HG03521 (cell line): ENCODE measurements at regions not wholly inside any gene's neighbourhood (a gene's known extent, or its start where the extent isn't known, plus 50 kb on each side); places are given as distances from the start of the nearest gene placed in this dataset.
"Not testable (repeated sequence)": the region's sequence is repeated elsewhere in the genome, so short reads cannot be mapped to it uniquely, and the experiment has no call there.

Source experiments
- ATAC-seq: cut with Tn5 transposase; IDR thresholded peaks from one replicate; pipeline ENCODE4 v1.9.1; 2021; ENCODE audit warnings: mild to moderate bottlenecking, moderate library complexity; ENCODE audit not compliant: unreplicated experiment

DNA sequence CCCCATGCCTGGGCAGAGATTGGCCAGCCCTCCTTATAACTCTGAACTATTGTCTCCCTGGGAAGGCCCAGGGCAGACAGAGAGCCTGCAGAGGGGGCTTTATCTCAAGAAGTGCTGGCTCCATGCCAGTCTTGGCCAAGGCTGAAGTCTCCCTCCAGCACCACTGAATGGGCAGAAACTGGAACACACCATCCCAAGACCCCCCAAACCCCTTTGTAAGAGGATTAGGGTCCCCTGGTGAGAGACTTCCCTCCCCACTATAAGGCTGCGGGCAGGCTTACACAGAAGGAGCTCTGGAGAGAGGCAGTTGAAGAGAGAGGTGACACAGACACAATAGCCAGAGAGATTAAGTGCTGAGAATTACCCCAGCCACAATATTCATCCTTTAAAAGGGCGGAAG lies 97.2 kb downstream of the NAV1 start:
- no peak for ATAC-seq

DNA sequence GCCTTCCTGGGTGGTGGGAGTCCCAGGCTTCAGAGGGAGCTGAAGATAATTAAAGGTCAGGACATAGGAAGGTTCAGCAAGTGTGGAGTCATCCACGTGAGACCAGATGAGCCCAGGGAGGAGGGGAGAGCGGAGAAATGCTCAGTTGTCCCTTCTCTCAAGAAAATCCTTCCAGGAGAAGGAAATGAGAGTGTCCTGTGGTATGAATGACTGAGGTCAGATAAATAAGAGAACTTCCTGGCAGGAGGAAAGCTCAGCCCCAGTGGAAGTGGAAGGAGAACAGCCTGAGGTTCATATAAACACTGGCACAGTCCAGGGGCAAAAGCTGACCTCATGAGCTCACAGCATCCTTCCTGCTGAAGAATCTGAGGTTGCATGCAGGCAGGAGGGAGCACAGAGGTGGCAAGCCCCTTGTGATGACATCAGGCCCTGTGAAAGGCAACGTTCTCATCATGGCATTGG lies 97.6 kb downstream of the NAV1 start:
- no peak for ATAC-seq

DNA sequence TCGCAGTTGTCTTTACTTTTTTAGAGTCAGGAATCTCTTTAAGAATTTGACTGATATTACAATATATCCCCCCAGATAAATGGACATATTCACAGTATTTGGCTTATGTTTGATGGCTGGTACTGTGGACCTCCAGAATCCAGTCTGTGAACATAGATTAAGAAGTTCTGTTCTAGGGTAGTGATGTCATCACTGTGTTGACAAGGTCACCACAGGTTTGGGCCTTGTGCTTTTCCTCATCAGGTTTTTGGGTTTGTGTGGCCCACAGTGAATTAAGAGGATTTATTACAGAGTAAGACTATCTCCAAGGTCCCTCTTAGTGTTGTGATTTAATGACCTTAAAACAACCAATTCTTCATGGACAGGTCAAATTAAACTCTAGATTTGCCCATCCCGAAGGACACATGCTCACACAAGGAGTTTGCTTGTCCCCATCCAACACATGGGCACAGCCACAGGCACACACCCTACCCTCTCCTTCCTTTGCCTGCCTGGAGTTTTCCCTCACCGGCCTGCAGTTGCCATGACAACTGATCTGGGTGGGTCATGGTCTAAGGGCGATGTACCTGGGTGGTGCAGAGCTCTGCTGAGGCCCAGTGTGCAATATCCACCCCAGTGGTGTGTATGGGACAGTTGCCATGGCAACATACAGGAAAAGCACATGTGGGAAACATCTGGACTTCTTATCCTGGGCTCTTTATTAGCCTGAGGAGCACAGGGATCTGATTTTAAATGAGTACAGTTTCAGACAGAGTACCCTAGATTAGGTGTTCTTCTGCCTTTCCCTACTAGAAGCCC lies 98.6 kb downstream of the NAV1 start:
- ATAC-seq, result no peak

DNA sequence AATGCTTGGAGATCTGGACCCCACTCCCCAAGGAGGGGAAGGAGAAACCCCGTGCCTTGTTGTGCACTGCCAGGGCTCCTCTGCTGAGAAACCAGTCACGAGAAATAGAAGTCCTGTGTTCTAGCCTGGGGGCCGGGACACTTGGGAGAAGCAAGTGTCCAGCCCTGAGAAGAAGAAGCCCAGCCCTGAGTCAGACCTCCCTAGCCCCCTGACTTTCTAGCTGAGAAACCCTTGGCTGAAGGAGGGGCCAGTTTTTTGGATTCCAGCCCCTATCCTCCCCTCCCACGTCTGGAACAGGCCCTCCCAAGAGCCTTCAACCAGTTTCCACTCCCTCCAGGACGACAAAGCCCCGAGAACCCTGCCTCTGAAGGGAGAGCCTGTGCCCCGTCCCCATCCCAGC lies 100.5 kb downstream of the NAV1 start:
- no peak for ATAC-seq

DNA sequence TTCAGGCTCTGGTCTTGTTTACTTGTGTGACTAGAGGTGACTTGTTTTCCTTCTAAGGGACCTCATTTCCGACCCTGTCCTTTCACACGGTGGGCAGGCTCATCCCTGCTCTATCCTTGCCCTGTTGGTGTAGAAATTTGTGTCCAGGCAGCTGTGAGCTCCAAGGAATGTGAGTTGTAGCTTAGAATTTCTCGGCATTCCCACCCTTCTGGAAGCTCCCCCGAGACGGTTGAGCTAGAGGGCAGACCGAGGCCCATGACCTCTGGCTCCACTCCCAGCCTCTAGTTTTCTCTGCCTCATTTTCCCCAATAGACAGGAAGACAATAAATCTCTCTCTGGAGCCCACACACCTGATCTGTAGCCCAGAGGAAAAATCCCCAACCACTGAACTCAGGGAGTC lies 100.9 kb downstream of the NAV1 start:
- ATAC-seq, result no peak

DNA sequence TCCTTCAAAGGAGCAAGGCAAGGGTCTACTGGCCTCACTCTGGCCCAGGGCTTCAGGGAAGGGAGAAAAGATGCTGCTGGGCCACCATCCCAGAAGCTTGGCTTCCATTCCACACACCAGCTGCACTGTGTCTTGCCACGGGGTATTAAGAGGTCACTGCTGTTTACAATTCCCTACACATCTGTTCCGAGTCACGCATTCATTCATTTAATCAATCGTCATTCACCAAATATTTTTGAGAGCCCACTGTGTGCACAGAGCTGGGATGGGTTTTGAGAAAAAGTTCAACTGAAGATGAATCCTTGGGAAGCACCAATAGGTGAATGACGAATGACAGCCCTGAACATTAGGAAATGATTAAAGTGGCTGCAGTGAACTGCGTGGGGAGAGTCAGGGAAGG lies 101.7 kb downstream of the NAV1 start:
- ATAC-seq, result no peak

DNA sequence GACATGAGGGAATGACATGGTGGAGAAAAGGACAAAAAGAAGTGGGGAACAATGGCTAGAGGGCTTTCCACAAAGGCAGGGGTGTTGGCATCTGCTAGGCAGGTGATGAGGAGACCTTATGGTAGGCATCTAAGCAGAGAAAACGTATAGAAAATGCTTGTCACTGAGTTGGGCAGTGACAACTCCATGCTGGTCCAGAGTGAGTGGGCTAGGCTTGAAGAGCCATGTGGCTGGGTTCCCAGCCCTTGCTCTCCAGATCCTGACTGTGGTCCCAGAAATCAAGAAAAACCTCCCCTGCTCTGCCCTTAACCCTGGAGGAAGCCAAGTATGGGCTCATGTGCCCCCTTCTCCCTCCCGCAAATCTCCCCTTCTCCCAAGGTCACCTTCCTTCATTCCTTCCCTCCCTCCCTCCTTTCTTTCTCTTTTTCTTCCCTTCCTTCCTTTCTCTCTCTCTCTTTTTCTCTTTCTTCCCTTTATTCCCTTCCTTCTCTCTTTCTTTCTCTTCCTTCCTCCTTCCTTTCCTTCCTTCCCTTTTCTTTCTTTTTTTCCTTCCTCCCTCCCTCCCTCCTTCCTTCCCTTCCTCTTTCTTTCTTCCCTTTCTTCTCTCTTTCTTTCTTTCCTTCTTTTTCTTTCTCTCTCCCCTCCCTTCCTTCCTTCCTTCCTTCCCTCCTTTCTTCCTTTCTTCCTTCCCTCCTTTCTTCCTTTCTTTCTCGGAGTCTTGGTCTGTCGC lies 102.8 kb downstream of the NAV1 start:
- no peak for ATAC-seq

DNA sequence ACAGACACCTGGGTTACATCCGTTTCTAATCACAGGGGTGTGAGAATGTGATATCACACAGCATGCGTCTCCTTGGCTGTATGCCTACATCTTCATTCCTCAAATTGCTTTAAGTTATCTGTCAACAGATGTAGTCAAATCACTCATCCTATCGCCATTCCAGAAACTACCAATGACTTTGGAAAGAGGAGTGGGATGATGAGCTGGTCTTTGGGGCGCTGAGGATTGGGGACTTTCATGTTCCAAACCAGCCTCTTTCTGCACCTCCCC lies 104.8 kb downstream of the NAV1 start:
- ATAC-seq, result no peak

DNA sequence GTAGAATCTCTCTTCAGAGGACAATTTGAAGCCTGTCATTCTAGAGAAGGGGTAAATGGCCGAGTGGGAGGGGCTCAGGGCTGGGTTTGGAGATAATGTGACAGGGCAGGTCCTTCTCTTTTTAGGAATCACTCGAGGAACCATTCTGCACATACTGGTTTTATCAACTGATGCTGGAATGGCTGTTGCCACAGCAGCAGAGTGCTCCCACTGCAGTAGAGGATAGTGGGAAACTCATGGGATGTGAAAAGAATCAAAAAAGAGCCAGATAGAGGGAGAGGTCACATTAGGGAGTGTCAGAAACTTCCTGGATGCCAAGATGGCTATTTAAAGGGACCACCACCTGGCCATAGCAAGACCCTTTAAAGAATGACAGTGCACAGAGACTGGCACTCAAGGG lies 105.3 kb downstream of the NAV1 start:
- ATAC-seq, result no peak

DNA sequence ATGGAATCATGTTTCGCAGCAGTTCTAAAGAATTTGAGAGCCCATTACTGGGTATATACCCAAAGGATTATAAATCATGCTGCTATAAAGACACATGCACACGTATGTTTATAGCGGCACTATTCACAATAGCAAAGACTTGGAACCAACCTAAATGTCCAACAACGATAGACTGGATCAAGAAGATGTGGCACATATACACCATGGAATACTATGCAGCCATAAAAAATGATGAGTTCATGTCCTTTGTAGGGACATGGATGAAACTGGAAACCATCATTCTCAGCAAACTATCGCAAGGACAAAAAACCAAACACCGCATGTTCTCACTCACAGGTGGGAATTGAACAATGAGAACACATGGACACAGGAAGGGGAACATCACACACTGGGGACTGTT lies 106.1 kb downstream of the NAV1 start:
- not testable (repeated sequence) for ATAC-seq

DNA sequence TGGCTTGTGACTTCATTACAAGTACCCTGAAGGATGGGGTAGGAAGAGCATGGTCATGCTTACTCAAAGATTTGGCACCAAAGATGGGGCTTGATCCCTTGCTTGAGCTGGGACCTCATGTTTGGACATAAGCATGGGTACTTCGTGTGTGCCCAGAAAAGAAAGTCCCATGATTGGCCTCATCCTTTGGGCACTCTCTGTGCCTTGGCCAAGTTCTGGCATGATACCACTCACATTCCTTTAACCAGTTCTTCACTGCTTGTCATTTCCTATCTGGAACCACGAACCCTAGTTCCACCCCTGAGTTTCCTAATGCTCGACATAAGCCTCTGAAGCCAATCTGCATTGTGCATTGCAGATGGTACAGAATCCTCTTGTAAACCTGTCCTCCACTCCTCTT lies 107.0 kb downstream of the NAV1 start:
- no peak for ATAC-seq

DNA sequence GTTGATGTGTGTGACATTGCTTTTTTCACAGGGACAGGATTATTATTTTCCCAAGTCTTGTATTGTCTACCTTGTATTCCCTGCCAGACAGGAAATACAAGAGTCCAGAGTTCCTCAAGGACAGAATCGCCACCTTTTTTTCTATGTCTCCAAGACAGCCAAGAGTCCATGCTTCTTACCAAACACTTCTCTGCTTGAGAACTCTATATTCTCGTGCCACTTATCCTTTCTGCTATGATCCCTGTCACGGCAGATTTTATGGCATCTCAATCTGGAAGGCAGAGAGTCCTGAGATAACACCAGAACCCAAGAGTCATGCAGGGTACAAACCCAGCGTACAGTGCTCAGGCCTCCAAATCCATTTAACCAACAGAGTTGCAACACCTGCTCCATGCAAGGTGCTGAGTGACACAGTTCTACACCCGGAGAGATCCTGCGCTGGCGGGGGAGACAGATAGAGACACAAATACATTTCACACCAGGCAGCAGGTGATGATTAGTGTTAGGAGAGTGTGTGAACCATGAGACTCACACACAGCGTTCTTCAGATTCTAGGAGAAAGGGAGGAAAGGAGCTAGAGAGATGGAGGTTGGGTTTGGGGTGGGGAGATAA lies 107.6 kb downstream of the NAV1 start:
- ATAC-seq, result no peak

DNA sequence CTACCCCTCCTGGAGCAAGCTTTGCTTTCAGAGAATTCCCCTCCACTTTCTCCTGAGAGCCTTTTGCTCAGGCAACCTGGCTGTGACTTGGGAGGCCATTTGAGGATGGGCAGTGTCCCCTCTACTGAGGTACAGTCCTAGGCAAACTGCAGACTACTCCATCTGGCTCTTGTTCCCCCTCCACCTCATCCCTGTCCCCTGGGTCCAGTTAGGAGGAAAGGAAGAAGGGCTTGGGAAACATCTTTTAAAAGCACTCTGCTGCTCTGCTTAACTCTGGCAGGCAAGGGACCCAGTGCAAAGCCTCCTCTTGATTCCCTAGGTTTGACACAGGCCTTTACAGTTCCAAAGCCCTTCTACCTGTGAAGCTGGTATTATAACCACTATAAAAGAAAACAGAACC lies 108.2 kb downstream of the NAV1 start:
- ATAC-seq, result no peak

DNA sequence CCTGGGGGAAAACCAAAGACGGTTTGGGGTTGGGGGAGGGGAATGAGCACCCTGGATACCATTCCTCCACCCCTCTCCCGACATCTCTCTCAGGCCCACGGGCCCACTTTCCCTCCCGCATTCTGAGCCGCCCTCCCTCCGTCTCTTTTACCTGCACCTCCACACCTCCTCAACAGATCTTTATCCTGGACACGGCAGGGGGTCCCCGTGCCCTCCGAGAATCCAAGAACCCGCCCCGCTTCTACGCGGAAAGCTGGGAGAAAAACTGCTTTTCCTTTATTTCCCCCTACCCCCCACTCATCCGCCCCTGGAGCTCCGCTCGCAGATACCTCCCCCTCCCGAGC lies 108.8 kb downstream of the NAV1 start:
- ATAC-seq, result no peak

DNA sequence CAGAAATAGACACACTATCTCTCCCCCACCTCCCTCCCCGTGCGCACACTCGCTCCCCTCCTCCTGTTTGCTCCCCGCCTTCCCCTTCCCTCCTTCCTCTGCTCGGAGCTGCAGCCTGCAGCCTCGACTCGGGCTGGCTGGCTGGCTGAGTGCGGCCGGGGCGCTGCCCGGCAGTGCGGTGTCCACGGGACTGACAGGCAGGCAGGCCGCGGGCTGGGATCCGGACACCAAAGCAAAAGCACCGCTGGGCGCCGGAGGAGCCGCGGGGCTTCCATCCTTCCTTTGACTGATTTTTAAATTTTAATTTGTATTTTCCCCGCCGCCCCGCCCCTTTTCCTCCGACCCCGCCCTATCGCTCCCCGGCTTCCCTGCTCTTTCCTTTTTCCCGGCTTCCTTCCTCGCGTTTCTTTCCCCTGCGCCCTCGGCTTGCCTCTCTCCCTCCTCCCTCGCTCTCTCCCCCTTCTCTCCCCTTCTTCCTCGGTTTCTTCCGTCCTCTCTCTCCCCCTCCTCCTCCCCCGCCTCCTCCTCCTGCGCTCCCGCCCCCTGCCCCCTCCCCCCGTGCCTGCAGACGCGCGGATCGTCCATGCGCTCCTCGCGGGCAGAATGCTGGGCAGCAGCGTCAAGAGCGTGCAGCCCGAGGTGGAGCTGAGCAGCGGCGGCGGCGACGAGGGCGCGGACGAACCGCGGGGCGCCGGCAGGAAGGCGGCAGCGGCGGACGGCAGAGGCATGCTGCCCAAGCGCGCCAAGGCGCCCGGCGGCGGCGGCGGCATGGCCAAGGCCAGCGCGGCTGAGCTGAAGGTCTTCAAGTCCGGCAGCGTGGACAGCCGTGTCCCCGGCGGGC lies 109.4 kb downstream of the NAV1 start:
- ATAC-seq, result no peak

DNA sequence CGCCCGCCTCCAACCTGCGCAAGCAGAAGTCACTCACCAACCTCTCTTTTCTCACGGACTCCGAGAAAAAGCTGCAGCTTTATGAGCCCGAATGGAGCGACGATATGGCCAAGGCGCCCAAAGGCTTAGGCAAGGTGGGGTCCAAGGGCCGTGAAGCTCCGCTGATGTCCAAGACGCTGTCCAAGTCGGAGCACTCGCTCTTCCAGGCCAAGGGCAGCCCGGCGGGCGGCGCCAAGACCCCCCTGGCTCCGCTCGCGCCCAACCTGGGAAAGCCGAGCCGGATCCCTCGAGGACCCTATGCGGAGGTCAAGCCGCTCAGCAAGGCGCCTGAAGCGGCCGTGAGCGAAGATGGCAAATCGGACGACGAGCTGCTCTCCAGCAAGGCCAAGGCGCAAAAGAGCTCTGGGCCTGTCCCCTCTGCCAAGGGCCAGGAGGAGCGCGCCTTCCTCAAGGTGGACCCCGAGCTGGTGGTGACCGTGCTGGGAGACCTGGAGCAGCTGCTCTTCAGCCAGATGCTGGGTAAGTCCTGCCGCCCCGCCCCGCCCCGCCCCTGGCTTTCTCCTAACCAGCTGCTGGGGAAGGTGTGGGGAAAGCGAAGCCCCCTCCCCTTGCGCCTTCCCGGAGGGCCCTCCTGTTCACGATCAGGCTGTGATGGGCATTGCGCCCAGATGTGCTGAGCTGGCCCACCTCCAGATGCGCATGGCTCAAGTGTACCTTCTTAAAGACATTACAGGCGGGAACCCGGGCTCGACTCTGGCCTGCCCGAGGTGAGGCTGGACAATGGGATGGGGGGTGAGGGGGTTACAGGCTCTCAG lies 110.2 kb downstream of the NAV1 start:
- no peak for ATAC-seq

DNA sequence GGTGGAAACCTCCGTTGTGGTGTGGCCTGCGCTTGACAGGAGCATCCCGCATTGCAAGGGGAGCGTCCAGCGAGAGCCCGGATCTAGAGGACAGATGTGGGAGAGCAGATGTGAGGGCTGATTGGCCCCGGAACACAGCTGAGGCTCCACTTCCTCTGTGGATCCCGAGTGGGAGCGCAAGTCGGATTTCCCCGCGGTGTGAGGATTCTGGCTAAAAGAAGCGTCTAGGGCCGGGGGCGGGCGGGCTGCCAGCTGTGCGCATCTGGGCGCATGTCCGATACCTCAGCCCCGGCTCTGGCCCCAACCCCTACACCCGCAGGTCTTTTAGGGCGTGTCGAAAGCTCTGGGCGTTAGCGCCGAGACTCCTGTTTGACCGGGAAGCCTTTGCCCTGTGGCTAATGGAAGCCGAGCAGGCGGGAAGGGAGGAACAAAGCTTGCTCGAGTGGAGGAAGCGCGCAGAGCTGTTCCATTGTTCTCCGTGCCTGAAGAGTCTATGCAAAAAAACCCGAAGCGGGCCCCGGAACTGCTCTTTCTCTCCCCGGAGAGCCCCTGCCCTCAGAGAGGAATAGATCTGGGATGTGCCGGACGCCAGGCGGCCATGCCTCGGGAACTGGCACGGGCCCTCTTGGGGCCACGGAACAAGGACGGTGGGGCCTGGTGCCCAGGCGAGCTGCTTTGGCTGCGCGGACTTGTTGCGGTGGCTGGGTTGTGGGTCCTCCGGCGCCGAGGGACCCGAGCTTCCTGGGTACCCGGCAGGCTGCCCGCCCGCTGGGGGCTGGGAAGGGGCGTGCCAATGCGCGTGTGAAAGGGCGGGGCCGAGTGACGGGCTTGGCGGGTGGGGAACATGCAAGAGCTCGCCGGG lies 111.1 kb downstream of the NAV1 start:
- ATAC-seq, result no peak

DNA sequence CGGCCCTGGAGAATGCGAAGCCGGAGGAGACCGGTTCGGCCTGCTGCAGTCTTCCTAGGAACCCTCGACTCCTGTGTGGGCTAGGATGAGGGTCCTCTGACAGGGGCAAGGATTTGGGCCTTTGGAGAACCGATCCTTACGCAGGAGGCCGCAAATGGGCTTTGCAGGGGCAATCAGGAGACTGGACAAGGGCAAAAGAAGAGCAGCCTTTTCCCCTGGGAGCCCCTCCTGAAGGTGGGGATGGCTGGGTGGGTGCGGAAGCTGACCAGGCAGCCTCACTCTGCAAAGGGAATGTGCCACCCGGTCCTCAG lies 111.7 kb downstream of the NAV1 start:
- ATAC-seq, result no peak

DNA sequence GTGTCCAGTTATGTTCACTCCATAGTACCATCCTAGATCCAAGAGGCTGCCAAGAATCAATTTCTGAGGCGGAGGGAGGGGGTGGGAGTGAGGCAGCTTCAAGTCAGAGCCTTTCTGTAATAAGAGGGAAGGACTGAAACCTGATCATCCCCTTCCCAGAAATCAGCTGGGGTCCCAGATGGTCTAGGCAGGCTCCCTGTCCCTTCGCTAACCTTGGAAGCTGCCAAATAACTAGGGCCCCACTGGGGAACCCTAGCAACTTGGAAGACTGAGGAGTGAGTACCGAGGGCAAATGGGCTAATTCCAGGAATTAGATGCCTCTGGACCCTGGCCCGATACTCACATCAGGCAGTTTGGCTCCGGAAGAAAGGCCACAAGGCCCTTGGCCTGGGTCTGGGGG lies 113.3 kb downstream of the NAV1 start:
- no peak for ATAC-seq

DNA sequence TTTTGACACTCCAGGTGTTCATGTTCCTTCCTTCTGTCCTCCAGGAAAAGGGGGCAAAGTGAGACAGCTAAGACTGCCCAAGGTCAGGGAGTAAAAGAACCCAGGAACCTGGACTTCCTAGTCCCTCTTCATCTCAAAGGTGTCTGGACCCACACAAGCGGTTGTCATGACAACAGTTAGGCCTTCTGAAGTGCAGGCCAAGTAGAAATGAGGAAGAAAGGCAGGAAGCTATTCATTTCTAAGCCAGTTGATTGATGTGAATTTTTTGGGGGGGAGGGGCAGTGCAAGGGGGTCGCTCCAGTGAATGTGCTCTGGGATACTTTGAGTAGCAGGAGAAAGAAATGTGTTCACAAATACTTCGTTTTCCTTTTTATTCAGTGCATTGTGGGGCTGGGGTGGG lies 114.3 kb downstream of the NAV1 start:
- ATAC-seq, result no peak
